Right renal pelvis (tissue), 4 donors: ENCODE measurements at regions not wholly inside any gene's neighbourhood (a gene's known extent, or its start where the extent isn't known, plus 50 kb on each side); places are given as distances from the start of the nearest gene placed in this dataset.

ENCODE experiments used
- DNase-seq, 4 donors: peaks; one replicate each; pipeline ENCODE4 v3.0.0-alpha.2; 2013; ENCODE audit warnings: low read depth in 4 of 4, low spot score in 3 of 4, missing footprints in 1 of 4

GRCh38 chr2:207235621-207236020, 69.9 kb upstream of the KLF7 start:
- DNase-seq: no peak

DNA sequence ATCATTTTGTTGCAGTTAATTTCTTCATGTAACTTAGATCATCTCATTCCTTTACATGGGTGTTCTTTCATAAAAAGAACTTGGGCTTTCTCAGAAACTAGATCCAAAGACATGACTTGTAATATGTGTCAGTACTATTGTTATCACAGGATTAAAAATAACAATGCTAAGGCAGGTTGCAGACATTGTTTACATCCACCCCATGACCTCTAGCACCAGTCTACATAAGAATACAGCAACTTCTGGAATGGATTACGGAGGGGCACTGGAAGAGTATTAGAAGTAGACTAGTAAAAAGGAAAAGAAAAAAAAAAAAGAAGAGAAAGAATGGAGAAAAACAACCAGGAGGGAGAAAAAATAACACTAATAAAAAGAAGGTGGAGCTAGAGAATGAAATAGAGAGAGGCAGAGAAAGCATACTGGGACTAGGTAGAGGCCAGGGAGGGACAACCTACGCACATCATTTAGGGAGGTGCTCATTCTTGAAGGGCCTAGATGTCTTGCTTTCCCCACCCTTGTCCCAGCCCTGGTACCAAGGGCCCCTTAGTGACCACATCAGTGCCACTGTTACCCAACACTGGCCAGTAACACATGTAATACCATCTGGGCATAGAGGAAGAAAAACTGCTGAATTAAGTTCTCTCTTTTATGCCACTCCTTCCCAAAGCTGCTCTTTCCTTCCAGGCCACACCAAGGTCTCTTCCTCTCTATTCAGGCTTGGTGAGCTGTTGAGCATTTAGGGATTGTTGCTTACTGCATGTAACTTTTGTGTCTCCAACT, 70.6 kb upstream of the KLF7 start:
- no peak for DNase-seq

DNA sequence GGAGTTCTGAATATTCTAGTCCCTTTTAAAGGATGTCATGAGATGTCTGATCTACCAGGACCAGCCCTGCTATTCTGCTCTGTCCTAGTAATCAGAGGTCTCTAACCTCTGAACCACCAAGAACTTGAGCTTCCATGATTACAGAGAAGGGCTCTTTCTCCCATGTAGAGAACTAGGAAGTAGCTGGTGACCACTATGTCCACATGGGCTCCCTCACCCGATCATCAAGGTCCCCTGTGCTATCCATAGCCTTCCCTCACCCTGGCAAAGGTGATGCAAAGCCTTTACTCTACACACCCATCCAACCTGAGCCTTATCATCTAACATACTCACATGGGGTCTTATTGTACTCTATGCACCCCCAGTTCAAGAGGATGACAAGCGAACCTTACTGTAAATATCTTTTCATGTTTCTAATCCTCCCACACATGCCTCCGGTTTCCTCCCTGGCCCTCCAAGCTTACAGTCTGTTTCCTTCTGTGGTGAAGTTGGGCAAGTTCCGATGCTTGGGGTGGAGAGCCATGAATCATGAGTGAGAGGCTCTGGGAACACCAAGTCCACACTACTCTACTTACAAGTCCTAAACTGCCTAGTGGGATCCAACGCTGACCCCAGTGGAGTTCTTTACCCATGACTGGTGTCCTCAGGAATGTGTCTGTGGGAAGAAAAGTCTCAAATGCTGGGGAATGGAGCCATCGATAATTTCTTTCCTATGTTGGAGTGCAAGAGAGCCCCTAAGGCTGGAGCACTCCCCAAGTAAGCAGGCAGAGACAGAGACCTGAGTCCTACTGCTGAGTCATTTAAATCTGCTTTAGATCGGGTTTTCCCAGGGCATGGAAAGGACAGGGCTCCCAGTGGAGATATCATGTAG, 73.3 kb upstream of the KLF7 start:
- no peak for DNase-seq

- DNase-seq: no peak
Observed at GRCh38 chr2:207239754-207240494, 74.2 kb upstream of the KLF7 start.

GRCh38 chr2:207240649-207241048, 74.9 kb upstream of the KLF7 start:
- DNase-seq: no peak

- DNase-seq: no peak
Observed at GRCh38 chr2:207241198-207241597, 75.5 kb upstream of the KLF7 start.

GRCh38 chr2:207243601-207244000, 77.9 kb upstream of the KLF7 start:
- no peak for DNase-seq

- no peak for DNase-seq
Observed at GRCh38 chr2:207244971-207245925, 79.5 kb upstream of the KLF7 start.

GRCh38 chr2:207248702-207249377, 83.1 kb upstream of the KLF7 start:
- no peak for DNase-seq

DNA sequence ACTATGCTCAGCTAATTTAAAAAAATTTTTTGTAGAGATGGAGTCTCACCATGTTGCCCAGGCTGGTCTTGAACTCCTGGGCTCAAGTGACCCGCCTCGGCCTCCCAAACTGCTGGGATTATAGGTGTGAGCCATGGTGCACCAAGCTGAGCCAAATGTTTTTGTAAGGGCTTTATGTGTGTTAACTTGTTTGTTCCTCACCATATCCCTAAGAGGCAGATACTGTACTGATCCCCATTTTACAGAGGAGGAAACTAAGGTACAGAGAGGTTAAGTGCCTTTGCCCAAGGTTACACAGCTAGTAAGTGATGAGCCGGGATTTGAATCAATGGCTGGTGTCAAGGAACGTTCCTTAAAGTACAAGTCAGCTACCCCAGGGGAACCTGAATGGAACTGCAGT, 85.3 kb upstream of the KLF7 start:
- no peak for DNase-seq

GRCh38 chr2:207251573-207252192, 85.9 kb upstream of the KLF7 start:
- DNase-seq: no peak

- DNase-seq: no peak
Observed at GRCh38 chr2:207252416-207252815, 86.7 kb upstream of the KLF7 start.

DNA sequence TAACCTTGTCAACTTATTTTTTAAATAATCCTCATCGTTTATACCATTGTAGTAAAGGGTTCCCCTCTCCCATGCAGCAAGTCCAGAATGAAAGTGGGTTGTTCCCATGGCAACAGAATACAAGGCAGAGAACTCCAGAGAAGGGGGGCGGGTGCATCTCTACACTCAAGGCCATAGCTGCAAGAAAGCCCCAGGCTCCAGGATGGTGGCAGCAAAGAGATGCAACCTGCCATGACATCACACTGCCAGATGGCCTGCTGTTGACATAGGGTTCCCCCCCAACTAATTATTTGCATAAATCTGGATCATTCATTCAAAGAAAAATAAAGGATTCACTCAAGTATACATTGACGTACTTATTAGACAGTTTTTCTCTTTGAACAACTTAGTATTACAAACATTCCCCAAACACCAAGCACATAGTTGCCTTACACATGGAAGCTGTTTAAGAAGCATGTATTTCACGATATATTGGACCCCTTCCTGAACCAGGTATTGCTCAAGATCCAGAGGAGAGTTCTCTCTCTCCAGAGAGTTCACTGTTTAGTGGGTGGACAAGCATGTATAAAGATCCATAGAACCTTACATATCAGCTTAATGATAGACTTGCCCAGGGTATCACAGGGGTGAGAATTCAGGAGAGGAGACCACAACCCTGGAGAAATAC, 87.4 kb upstream of the KLF7 start:
- DNase-seq: no peak

DNA sequence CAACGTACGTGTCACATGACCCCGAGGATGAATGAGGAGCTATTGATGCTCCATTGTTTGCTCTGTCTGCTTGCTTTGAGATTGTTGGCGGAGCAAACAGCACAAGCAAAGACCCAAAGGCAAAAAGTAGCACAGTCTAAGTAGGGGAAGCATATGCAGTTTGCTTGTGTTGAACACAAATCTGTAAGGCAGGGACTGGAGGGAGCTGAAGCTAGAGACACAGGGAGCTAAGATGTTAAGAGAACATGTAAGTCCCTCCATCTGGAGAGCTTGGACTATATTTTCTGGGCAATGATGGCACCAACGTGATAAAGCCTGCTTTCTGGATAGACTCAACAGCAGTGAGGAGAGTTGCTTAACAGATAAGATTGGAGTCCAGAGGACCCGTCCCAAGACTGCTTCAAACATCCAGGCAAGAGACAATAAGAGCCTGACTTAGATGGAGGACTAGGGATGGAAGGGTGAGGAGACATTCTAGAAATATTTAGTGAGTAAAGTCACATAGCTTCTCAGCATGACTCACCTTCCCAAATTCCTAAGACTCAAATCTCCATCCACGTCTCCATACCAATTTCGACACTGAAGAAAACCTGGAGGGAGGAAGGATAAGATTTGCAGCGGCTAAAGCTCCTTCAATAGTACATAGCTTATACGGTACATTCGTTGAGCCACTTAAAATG, 88.1 kb upstream of the KLF7 start:
- no peak for DNase-seq

GRCh38 chr2:207254591-207255464, 89.1 kb upstream of the KLF7 start:
- DNase-seq: no peak

GRCh38 chr2:207255565-207256470, 90.1 kb upstream of the KLF7 start:
- DNase-seq: no peak
